HG03571 (cell line): ENCODE measurements at regions not wholly inside any gene's neighbourhood (a gene's known extent, or its start where the extent isn't known, plus 50 kb on each side); places are given as distances from the start of the nearest gene placed in this dataset.

ENCODE experiments used
- ATAC-seq: cut with Tn5 transposase; IDR thresholded peaks from one replicate; pipeline ENCODE4 v1.9.1; 2021; ENCODE audit not compliant: unreplicated experiment

GRCh38 chr4:181249031-181249430 is 994.2 kb upstream of the TENM3 start:
- no peak for ATAC-seq

- ATAC-seq: no peak
Observed at GRCh38 chr4:181254771-181255170, 988.4 kb upstream of the TENM3 start.

GRCh38 chr4:181258569-181258968 is 984.6 kb upstream of the TENM3 start:
- no peak for ATAC-seq

- ATAC-seq: no peak
Observed at GRCh38 chr4:181259081-181259709, 984.0 kb upstream of the TENM3 start.

- no peak for ATAC-seq
Observed at GRCh38 chr4:181261279-181261678, 981.9 kb upstream of the TENM3 start.

- no peak for ATAC-seq
Observed at GRCh38 chr4:181264893-181265292, 978.3 kb upstream of the TENM3 start.

GRCh38 chr4:181265370-181265769 is 977.8 kb upstream of the TENM3 start:
- ATAC-seq: no peak

GRCh38 chr4:181271116-181271640 is 972.0 kb upstream of the TENM3 start:
- no peak for ATAC-seq

GRCh38 chr4:181272422-181272821 is 970.8 kb upstream of the TENM3 start:
- no peak for ATAC-seq

- no peak for ATAC-seq
Observed at GRCh38 chr4:181278941-181279340, 964.3 kb upstream of the TENM3 start.

GRCh38 chr4:181281451-181281850 is 961.8 kb upstream of the TENM3 start:
- no peak for ATAC-seq

- ATAC-seq: no peak
Observed at GRCh38 chr4:181289198-181289597, 954.0 kb upstream of the TENM3 start.

- ATAC-seq: no peak
Observed at GRCh38 chr4:181291615-181292014, 951.6 kb upstream of the TENM3 start.

- ATAC-seq: no peak
Observed at GRCh38 chr4:181293014-181293413, 950.2 kb upstream of the TENM3 start.

- no peak for ATAC-seq
Observed at GRCh38 chr4:181293541-181293940, 949.7 kb upstream of the TENM3 start.

GRCh38 chr4:181294421-181294820 is 948.8 kb upstream of the TENM3 start:
- no peak for ATAC-seq

- no peak for ATAC-seq
Observed at GRCh38 chr4:181301735-181302710, 941.2 kb upstream of the TENM3 start.

GRCh38 chr4:181307824-181308223 is 935.4 kb upstream of the TENM3 start:
- ATAC-seq: no peak

- ATAC-seq: no peak
Observed at GRCh38 chr4:181308476-181309312, 934.5 kb upstream of the TENM3 start.

GRCh38 chr4:181312066-181312465 is 931.1 kb upstream of the TENM3 start:
- ATAC-seq: no peak

- ATAC-seq: no peak
Observed at GRCh38 chr4:181319629-181320028, 923.6 kb upstream of the TENM3 start.
